ENCODE measurements at regions not wholly inside any gene's neighbourhood (a gene's known extent, or its start where the extent isn't known, plus 50 kb on each side); places are given as distances from the start of the nearest gene placed in this dataset.

DNA sequence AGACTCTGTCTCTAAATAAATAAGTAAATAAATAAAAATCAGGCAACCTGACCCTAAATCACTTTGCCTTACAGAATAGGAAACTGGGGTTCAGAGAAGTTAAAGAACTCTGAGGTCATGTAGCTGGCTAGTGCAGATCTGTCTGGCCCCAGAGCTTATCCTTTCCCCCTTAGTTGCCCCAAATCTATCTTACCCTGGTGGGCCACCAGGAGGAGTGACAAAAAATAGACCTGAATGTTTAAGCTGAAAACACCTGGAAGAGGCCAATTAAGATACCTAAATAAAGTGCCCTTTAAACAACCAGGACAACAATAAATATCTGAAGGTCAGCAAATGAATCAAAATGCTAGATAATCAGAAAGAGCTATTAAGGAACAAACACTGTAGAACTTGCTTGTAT lies 59.7 kb downstream of the TEX35 start:
- TF ChIP-seq ZNF274 (IDR thresholded peaks at IDR 0.05; ENCODE audit: low read depth, low read length) (no peak), YY1 (IDR thresholded peaks at IDR 0.05; ENCODE audit: insufficient read depth, insufficient read length) (no peak), SUZ12 (IDR thresholded peaks at IDR 0.05; ENCODE audit: extremely low read depth, insufficient read depth, insufficient read length) (no peak)
